ENCODE measurements at regions not wholly inside any gene's neighbourhood (a gene's known extent, or its start where the extent isn't known, plus 50 kb on each side); places are given as distances from the start of the nearest gene placed in this dataset.

GRCh38 chr11:41988951-41989572, 529.6 kb upstream of the LRRC4C start:
- intact Hi-C loops (cut with DNase I; ENCODE audit: low total_unique reads): no loop called here

GRCh38 chr11:41989823-41990380, 530.5 kb upstream of the LRRC4C start:
- Histone ChIP-seq H3K9me3 (no peaks in the 10 kb centered on the region), H3K27ac (no peak overlapping the region), H3K27me3 (no peaks in the 10 kb centered on the region), H3K4me3 (no peak overlapping the region), H3K4me1 (no peaks in the 10 kb centered on the region), H3K36me3 (no peaks in the 10 kb centered on the region)
- DNase-seq: no peak
- TF ChIP-seq POLR2AphosphoS5 (IDR thresholded peaks at IDR 0.05) (no peak), POLR2A (IDR thresholded peaks at IDR 0.05) (no peak), EP300 (IDR thresholded peaks at IDR 0.05) (no peak)
- TF ChIP-seq, protein P1, sequence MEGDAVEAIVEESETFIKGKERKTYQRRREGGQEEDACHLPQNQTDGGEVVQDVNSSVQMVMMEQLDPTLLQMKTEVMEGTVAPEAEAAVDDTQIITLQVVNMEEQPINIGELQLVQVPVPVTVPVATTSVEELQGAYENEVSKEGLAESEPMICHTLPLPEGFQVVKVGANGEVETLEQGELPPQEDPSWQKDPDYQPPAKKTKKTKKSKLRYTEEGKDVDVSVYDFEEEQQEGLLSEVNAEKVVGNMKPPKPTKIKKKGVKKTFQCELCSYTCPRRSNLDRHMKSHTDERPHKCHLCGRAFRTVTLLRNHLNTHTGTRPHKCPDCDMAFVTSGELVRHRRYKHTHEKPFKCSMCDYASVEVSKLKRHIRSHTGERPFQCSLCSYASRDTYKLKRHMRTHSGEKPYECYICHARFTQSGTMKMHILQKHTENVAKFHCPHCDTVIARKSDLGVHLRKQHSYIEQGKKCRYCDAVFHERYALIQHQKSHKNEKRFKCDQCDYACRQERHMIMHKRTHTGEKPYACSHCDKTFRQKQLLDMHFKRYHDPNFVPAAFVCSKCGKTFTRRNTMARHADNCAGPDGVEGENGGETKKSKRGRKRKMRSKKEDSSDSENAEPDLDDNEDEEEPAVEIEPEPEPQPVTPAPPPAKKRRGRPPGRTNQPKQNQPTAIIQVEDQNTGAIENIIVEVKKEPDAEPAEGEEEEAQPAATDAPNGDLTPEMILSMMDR (IDR thresholded peaks at IDR 0.05): no peak
- intact Hi-C loops (cut with DNase I; ENCODE audit: low total_unique reads): no loop called here

More at GRCh38 chr11:41988951-41989572, 529.6 kb upstream of the LRRC4C start:
- H3K9me3 ChIP-seq: no peaks in the 10 kb centered on the region
- H3K4me3 ChIP-seq: no peak overlapping the region
- DNase-seq: no peak
- H3K4me1 ChIP-seq: no peaks in the 10 kb centered on the region
- 79 to 84% (median 82%) methylated on average over 3 of the region's 3 CpGs for WGBS, 5 donors
- H3K36me3 ChIP-seq: no peaks in the 10 kb centered on the region
- H3K27ac ChIP-seq: no peak overlapping the region
- TF ChIP-seq POLR2A (IDR thresholded peaks at IDR 0.05) (no peak), EP300 (IDR thresholded peaks at IDR 0.05) (no peak), POLR2AphosphoS5 (IDR thresholded peaks at IDR 0.05) (no peak)
- TF ChIP-seq, protein P1 (IDR thresholded peaks at IDR 0.05): no peak
- no peaks in the 10 kb centered on the region for H3K27me3 ChIP-seq

- DNase-seq: no peak
- no peaks in the 10 kb centered on the region for H3K9me3 ChIP-seq
- no peaks in the 10 kb centered on the region for H3K27me3 ChIP-seq
- intact Hi-C loops (cut with DNase I; ENCODE audit: low total_unique reads): no loop called here
- H3K4me1 ChIP-seq: no peaks in the 10 kb centered on the region
- 52 to 68% (median 55%) methylated on average over 1 of the region's 1 CpG for WGBS, 5 donors
- H3K36me3 ChIP-seq: no peaks in the 10 kb centered on the region
- H3K27ac ChIP-seq: no peak overlapping the region
- no peak overlapping the region for H3K4me3 ChIP-seq
- TF ChIP-seq EP300 (IDR thresholded peaks at IDR 0.05) (no peak), POLR2AphosphoS5 (IDR thresholded peaks at IDR 0.05) (no peak), POLR2A (IDR thresholded peaks at IDR 0.05) (no peak)
- TF ChIP-seq, protein P1 (IDR thresholded peaks at IDR 0.05): no peak
Measured at GRCh38 chr11:41996533-41996932, 537.1 kb upstream of the LRRC4C start.

- no peaks in the 10 kb centered on the region for H3K9me3 ChIP-seq
- intact Hi-C loops (cut with DNase I; ENCODE audit: low total_unique reads): no loop called here
- H3K4me3 ChIP-seq: no peak overlapping the region
- H3K4me1 ChIP-seq: no peaks in the 10 kb centered on the region
- DNase-seq: no peak
- H3K27me3 ChIP-seq: no peaks in the 10 kb centered on the region
- 79 to 92% (median 89%) methylated on average over 5 of the region's 5 CpGs for WGBS, 5 donors
- no peaks in the 10 kb centered on the region for H3K36me3 ChIP-seq
- TF ChIP-seq POLR2AphosphoS5 (IDR thresholded peaks at IDR 0.05) (no peak), POLR2A (IDR thresholded peaks at IDR 0.05) (no peak), EP300 (IDR thresholded peaks at IDR 0.05) (no peak)
- TF ChIP-seq, protein P1 (IDR thresholded peaks at IDR 0.05): no peak
- H3K27ac ChIP-seq: no peak overlapping the region
Measured at GRCh38 chr11:41997844-41998401, 538.5 kb upstream of the LRRC4C start.

All from stomach (tissue), 8 donors.